MM.1S (cell line): ENCODE measurements at regions not wholly inside any gene's neighbourhood (a gene's known extent, or its start where the extent isn't known, plus 50 kb on each side); places are given as distances from the start of the nearest gene placed in this dataset.

ENCODE experiments used
- DNase-seq: peaks from one replicate; pipeline ENCODE4 v3.0.0-alpha.2; 2015
- H2AFZ ChIP-seq: fragments of 300-600 bp; sonication (generic); 2 replicates; pipeline ENCODE4 v1.6.0; 2016; ENCODE audit warnings: antibody characterized with exemption, low read length
- H3F3A ChIP-seq: fragments of 300-600 bp; sonication (generic); 2 replicates; pipeline ENCODE4 v1.6.1; 2016; ENCODE audit warnings: mild to moderate bottlenecking, antibody characterized with exemption, low read length, moderate library complexity, mixed read lengths; ENCODE audit not compliant: insufficient read depth
- H3K27ac ChIP-seq: fragments of 300-600 bp; sonication (generic); 2 replicates; pipeline ENCODE4 v1.5.1; 2016; ENCODE audit warnings: mild to moderate bottlenecking, low read length
- H3K27me3 ChIP-seq: fragments of 300-600 bp; sonication (generic); replicated peaks from 2 replicates; pipeline ENCODE4 v1.6.0; 2016; ENCODE audit warnings: low read length; ENCODE audit not compliant: insufficient read depth
- H3K36me3 ChIP-seq: fragments of 300-600 bp; sonication (generic); replicated peaks from 2 replicates; pipeline ENCODE4 v1.6.1; 2016; ENCODE audit warnings: mild to moderate bottlenecking, low read length, mixed read lengths; ENCODE audit not compliant: insufficient read depth
- H3K4me1 ChIP-seq: fragments of 300-600 bp; sonication (generic); 2 replicates; pipeline ENCODE4 v1.6.1; 2016; ENCODE audit warnings: low read length, mixed read lengths
- H3K4me2 ChIP-seq: fragments of 300-600 bp; sonication (generic); 2 replicates; pipeline ENCODE4 v1.6.0; 2016; ENCODE audit warnings: low read depth, low read length
- H3K4me3 ChIP-seq: fragments of 300-600 bp; sonication (generic); 2 replicates; pipeline ENCODE4 v1.5.1; 2016; ENCODE audit warnings: low read length, mixed read lengths
- H3K79me2 ChIP-seq: fragments of 300-600 bp; sonication (generic); 2 replicates; pipeline ENCODE4 v1.6.1; 2016; ENCODE audit warnings: mixed run types, low read length, mixed read lengths
- H3K9ac ChIP-seq: fragments of 300-600 bp; sonication (generic); 2 replicates; pipeline ENCODE4 v1.6.1; 2016; ENCODE audit warnings: low read length, mixed read lengths
- H3K9me2 ChIP-seq: fragments of 300-600 bp; sonication (generic); replicated peaks from 2 replicates; pipeline ENCODE4 v1.6.1; 2016; ENCODE audit warnings: mild to moderate bottlenecking, low read length, mixed read lengths; ENCODE audit not compliant: insufficient read depth
- H3K9me3 ChIP-seq: fragments of 300-600 bp; sonication (generic); replicated peaks from 2 replicates; pipeline ENCODE4 v1.6.1; 2016; ENCODE audit warnings: mild to moderate bottlenecking, low read length, mixed read lengths; ENCODE audit not compliant: insufficient read depth
- H4K20me1 ChIP-seq: fragments of 300-600 bp; sonication (generic); 2 replicates; pipeline ENCODE4 v1.6.1; 2016; ENCODE audit warnings: mild to moderate bottlenecking, low read length, moderate library complexity, mixed read lengths; ENCODE audit not compliant: insufficient read depth
- CTCF ChIP-seq: fragments of 300-600 bp; sonication (generic); IDR thresholded peaks from 2 replicates; pipeline ENCODE4 v1.5.1; 2016; ENCODE audit warnings: antibody characterized with exemption, low read length, mixed read lengths
- EZH2 ChIP-seq: fragments of 300-600 bp; sonication (generic); optimal IDR thresholded peaks from 2 replicates; pipeline ENCODE3; 2017; ENCODE audit warnings: low read depth, mild to moderate bottlenecking, antibody characterized with exemption, low read length, mixed read lengths
- EZH2phosphoT487 ChIP-seq: fragments of 300-600 bp; sonication (generic); IDR thresholded peaks from 2 replicates; pipeline ENCODE4 v1.6.1; 2018; ENCODE audit warnings: antibody characterized with exemption, low read length

GRCh38 chr2:16148632-16149348 is 208.4 kb downstream of the MYCN start:
- TF ChIP-seq EZH2 (no peak), EZH2phosphoT487 (no peak), CTCF (no peak)
- no peak for DNase-seq
- Histone ChIP-seq H3K36me3 (no peaks in the 10 kb centered on the region), H2AFZ (no peak overlapping the region), H3K27ac (no peak overlapping the region), H3K9ac (no peak overlapping the region), H3K4me2 (no peak overlapping the region), H3K79me2 (no peaks in the 10 kb centered on the region), H3K27me3 (no peaks in the 10 kb centered on the region), H3K4me1 (no peaks in the 10 kb centered on the region), H4K20me1 (no peaks in the 10 kb centered on the region), H3F3A (no peaks in the 10 kb centered on the region), H3K9me3 (no peaks in the 10 kb centered on the region), H3K4me3 (no peak overlapping the region), H3K9me2 (no peaks in the 10 kb centered on the region)

- H3K79me2 ChIP-seq = no peaks in the 10 kb centered on the region
- no peak overlapping the region for H3K4me3 ChIP-seq
- no peak overlapping the region for H3K4me2 ChIP-seq
- H3K9me2 ChIP-seq = no peaks in the 10 kb centered on the region
- H3F3A ChIP-seq = no peaks in the 10 kb centered on the region
- H2AFZ ChIP-seq = no peak overlapping the region
- no peaks in the 10 kb centered on the region for H3K9me3 ChIP-seq
- no peaks in the 10 kb centered on the region for H3K4me1 ChIP-seq
- no peak for TF ChIP-seq EZH2
- TF ChIP-seq CTCF = no peak
- no peak for TF ChIP-seq EZH2phosphoT487
- no peak overlapping the region for H3K27ac ChIP-seq
- no peaks in the 10 kb centered on the region for H4K20me1 ChIP-seq
- DNase-seq = no peak
- no peaks in the 10 kb centered on the region for H3K27me3 ChIP-seq
- H3K36me3 ChIP-seq = no peaks in the 10 kb centered on the region
- H3K9ac ChIP-seq = no peak overlapping the region
Measured at GRCh38 chr2:16142383-16143361, 202.3 kb downstream of the MYCN start.

- Histone ChIP-seq H2AFZ (no peak overlapping the region), H3K9me3 (no peaks in the 10 kb centered on the region), H3K9ac (no peak overlapping the region), H3K9me2 (no peaks in the 10 kb centered on the region), H3K27me3 (no peaks in the 10 kb centered on the region), H3K4me3 (no peak overlapping the region), H3K4me2 (no peak overlapping the region), H3F3A (no peaks in the 10 kb centered on the region), H3K4me1 (no peaks in the 10 kb centered on the region), H3K36me3 (no peaks in the 10 kb centered on the region), H3K79me2 (no peaks in the 10 kb centered on the region), H4K20me1 (no peaks in the 10 kb centered on the region), H3K27ac (no peak overlapping the region)
- DNase-seq = no peak
- no peak for TF ChIP-seq EZH2phosphoT487
- TF ChIP-seq EZH2 = no peak
- TF ChIP-seq CTCF = no peak
Measured at GRCh38 chr2:16141641-16141921, 201.2 kb downstream of the MYCN start.
